ENCODE measurements at regions not wholly inside any gene's neighbourhood (a gene's known extent, or its start where the extent isn't known, plus 50 kb on each side); places are given as distances from the start of the nearest gene placed in this dataset.

DNA sequence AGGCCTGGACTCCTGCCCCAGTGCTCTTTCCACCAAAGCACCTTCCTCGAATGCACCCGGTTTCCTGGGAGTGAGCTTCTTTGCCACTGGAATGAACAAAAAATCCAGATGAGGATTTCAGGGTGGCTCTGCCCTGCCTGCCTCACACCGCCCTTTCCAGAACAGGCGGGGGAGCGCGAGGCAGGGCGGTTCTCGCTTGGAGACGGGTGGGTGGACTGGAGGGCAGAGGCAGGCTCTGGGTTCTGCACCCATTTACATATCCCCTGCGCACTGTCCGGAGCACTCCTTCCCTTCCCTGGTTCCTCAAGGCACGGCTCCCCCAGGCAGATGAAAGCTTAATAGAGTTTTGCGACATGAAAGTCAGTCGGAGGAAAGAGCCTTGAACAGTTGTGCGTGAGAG, 69.7 kb upstream of the DLK1 start:
- TF ChIP-seq, protein P1, sequence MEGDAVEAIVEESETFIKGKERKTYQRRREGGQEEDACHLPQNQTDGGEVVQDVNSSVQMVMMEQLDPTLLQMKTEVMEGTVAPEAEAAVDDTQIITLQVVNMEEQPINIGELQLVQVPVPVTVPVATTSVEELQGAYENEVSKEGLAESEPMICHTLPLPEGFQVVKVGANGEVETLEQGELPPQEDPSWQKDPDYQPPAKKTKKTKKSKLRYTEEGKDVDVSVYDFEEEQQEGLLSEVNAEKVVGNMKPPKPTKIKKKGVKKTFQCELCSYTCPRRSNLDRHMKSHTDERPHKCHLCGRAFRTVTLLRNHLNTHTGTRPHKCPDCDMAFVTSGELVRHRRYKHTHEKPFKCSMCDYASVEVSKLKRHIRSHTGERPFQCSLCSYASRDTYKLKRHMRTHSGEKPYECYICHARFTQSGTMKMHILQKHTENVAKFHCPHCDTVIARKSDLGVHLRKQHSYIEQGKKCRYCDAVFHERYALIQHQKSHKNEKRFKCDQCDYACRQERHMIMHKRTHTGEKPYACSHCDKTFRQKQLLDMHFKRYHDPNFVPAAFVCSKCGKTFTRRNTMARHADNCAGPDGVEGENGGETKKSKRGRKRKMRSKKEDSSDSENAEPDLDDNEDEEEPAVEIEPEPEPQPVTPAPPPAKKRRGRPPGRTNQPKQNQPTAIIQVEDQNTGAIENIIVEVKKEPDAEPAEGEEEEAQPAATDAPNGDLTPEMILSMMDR (IDR thresholded peaks at IDR 0.05): no peak
- TF ChIP-seq POLR2AphosphoS5 (IDR thresholded peaks at IDR 0.05; ENCODE audit: insufficient read depth in 1 of 2, low read depth in 1 of 2) (no peak), POLR2A (IDR thresholded peaks at IDR 0.05) (no peak)

Data from vagina (tissue), 2 donors.